NB4 (cell line): ENCODE measurements at regions not wholly inside any gene's neighbourhood (a gene's known extent, or its start where the extent isn't known, plus 50 kb on each side); places are given as distances from the start of the nearest gene placed in this dataset.
"Not testable (repeated sequence)": the region's sequence is repeated elsewhere in the genome, so short reads cannot be mapped to it uniquely, and the experiment has no call there.

ENCODE experiments used
- DNase-seq: peaks from one replicate; pipeline ENCODE4 v3.0.0; 2010; ENCODE audit warnings: low read depth
- H3K4me3 ChIP-seq: one replicate; pipeline ENCODE4 v1.5.1; 2011; ENCODE audit warnings: mild to moderate bottlenecking, low read depth, low read length, moderate library complexity
- MYC ChIP-seq: IDR thresholded peaks from 2 replicates; pipeline ENCODE4 v1.6.1; 2011; ENCODE audit warnings: low read depth, low read length
- POLR2A ChIP-seq: IDR thresholded peaks from 2 replicates; pipeline ENCODE4 v1.6.1; 2011; ENCODE audit warnings: mild to moderate bottlenecking; ENCODE audit not compliant: insufficient read length; ENCODE audit errors: extremely low read depth
- TF ChIP-seq, protein P1 (sequence below): IDR thresholded peaks from one replicate; pipeline ENCODE4 v1.5.1; 2012; ENCODE audit warnings: low read depth, low read length
- TF ChIP-seq, protein P2 (sequence below): IDR thresholded peaks from 2 replicates; pipeline ENCODE4 v1.6.1; 2011; ENCODE audit warnings: low read depth, low read length

DNA sequence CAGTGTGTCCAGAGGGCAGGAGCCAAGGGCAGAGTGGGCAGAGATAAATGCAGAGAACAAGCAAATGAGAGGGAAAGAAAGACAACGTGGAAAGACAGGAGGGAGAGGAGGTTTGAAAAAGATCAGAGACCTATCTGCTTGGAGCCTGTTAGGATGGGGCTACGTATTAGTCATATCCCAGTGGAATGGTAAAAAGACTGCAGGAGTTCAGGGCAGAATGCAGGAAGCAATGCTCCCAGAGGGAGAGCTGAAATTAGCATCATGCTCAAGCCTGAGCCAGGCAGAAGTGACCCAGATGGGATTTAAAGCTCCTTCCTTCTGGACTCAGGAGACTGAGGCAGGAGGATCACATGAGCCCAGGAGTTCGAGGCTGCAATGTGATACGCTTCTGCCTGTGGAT lies 261.3 kb upstream of the CHRM3 start:
- TF ChIP-seq, protein P1, sequence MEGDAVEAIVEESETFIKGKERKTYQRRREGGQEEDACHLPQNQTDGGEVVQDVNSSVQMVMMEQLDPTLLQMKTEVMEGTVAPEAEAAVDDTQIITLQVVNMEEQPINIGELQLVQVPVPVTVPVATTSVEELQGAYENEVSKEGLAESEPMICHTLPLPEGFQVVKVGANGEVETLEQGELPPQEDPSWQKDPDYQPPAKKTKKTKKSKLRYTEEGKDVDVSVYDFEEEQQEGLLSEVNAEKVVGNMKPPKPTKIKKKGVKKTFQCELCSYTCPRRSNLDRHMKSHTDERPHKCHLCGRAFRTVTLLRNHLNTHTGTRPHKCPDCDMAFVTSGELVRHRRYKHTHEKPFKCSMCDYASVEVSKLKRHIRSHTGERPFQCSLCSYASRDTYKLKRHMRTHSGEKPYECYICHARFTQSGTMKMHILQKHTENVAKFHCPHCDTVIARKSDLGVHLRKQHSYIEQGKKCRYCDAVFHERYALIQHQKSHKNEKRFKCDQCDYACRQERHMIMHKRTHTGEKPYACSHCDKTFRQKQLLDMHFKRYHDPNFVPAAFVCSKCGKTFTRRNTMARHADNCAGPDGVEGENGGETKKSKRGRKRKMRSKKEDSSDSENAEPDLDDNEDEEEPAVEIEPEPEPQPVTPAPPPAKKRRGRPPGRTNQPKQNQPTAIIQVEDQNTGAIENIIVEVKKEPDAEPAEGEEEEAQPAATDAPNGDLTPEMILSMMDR, result no peak
- TF ChIP-seq, protein P2, sequence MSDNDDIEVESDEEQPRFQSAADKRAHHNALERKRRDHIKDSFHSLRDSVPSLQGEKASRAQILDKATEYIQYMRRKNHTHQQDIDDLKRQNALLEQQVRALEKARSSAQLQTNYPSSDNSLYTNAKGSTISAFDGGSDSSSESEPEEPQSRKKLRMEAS, result no peak
- TF ChIP-seq POLR2A (no peak), MYC (no peak)
- H3K4me3 ChIP-seq, result no peak overlapping the region
- DNase-seq, result no peak

DNA sequence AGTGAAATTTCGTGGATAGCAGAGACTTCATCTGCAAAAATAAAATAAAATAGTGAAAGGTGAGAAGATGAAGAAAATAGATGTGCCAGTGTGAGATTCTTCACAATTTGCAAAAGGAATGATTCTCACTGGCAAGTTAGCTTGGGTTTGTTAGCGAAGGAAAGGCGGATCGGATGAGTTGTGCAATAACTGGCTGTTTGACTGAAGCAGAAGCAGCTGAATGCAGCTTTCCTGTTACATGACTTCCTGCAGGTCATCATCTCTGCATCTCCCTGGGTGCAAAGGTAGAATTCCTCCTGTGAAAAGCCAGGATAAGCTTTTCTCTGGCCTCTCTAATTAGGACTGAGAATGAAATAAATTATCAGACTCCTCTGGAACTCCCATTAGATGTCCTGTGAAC lies 263.1 kb upstream of the CHRM3 start:
- peak; percentile 38 for DNase-seq
- TF ChIP-seq, protein P2, result no peak
- TF ChIP-seq, protein P1, result no peak
- no peak for TF ChIP-seq MYC
- no peak for TF ChIP-seq POLR2A
- H3K4me3 ChIP-seq, result no peak overlapping the region

DNA sequence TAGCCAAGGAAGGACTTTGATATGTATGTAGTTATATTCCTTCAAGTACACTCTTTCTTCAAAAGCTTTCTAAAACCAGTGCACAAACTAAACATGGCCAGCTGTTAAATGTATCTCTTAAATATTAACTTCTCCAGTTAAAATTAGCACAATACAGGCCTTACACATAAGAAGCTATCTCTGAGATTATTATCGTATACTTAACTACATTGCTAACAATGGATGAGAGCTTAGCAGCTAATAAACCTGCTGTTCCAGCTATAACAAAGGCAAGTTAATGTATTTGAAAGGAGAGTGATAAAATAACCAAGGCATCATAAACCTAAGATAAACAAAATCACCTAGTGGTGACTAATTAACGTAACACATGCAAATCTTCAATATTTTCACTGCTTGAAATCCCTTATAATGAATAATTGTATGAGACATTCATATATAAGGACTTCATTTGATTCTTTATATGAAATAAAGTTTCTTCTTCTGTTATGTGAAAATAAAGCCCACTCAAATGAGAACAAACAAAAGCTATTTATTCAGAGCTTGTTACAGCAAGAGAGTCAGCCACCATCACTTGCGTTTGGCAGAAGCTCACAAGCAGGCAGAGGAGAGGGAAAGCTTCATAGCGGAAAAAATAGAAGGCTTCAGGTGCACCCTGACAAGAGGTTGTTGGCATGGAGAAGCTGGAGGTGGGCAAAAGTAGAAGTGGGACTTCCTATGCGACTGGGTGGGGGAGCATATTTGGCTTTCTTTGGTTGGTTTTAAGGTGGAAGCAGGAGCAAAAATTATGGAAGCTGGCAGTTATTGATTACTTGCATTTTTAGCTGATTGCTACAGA lies 274.1 kb upstream of the CHRM3 start:
- no peak for DNase-seq
- TF ChIP-seq, protein P1, result no peak
- TF ChIP-seq, protein P2, result no peak
- TF ChIP-seq POLR2A (no peak), MYC (no peak)
- no peak overlapping the region for H3K4me3 ChIP-seq

DNA sequence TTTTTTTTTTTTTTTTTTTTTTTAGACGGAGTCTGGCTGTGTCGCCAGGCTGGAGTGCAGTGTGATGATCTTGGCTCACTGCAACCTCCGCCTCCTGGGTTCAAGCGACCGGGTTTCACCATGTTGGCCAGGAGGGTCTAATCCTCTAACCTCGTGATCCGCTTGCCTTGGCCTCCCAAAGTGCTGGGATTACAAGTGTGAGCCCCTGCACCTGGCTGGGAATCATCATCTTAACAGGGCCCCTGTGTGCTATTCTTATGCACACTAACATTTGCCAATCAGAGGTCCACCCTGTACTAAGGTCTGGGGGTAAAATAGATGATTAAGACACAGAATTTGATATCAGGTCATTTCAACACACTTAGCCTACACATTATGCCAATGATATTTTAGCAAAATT lies 278.7 kb upstream of the CHRM3 start:
- H3K4me3 ChIP-seq, result no peak overlapping the region
- no peak for DNase-seq
- TF ChIP-seq MYC (no peak), POLR2A (no peak)
- TF ChIP-seq, protein P1, result no peak
- TF ChIP-seq, protein P2, result no peak

DNA sequence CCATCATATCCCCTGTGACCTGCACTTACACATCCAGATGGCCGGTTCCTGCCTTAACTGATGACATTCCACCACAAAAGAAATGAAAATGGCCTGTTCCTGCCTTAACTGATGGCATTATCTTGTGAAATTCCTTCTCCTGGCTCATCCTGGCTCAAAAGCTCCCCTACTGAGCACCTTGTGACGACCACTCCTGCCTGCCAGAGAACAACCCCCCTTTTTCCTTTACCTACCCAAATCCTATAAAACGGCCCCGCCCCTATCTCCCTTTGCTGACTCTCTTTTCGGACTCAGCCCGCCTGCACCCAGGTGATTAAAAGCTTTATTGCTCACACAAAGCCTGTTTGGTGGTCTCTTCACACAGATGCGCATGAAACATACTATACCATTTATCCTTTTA lies 279.7 kb upstream of the CHRM3 start:
- DNase-seq, H3K4me3 ChIP-seq: not testable (repeated sequence)

DNA sequence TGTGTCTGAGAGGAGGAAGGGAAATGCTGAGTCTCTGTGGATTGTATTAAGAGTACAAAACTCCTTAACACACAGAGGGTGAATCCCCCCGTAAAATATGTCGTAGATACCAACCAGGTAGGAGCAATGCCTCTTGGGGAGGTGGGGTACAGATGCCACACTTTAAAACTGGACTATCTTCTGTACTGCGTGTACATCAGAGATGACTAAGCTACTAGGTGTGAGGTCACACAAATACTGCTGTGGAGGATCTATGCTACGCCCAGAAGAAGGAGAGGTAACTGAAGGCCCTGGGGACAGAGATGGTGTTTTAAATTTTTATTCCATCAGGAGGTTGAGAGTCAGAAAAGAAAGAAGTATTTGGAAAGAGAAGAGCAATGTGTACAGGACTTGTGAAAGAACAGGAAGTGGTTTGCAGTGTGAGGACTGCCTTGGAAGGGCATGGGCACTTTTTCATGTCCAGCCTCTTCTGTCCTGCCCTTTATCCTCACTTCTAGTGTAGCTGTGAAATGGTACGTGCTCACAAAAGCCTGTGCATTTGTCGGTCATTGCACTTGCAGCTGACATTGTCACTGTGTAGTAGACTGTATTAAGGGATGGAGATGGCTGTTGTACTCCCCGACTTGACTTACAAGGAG lies 287.8 kb upstream of the CHRM3 start:
- TF ChIP-seq, protein P2, result no peak
- TF ChIP-seq, protein P1, result no peak
- no peak for TF ChIP-seq POLR2A
- no peak for TF ChIP-seq MYC
- DNase-seq, result peak; percentile 15
- no peak overlapping the region for H3K4me3 ChIP-seq
